Forelimb muscle (tissue), 1 donor: ENCODE measurements at regions not wholly inside any gene's neighbourhood (a gene's known extent, or its start where the extent isn't known, plus 50 kb on each side); places are given as distances from the start of the nearest gene placed in this dataset.
"Not testable (repeated sequence)": the region's sequence is repeated elsewhere in the genome, so short reads cannot be mapped to it uniquely, and the experiment has no call there.

Experiments used
- DNase-seq: peaks from one replicate; pipeline ENCODE4 v3.0.0-alpha.2; 2013; ENCODE audit warnings: low read depth

DNA sequence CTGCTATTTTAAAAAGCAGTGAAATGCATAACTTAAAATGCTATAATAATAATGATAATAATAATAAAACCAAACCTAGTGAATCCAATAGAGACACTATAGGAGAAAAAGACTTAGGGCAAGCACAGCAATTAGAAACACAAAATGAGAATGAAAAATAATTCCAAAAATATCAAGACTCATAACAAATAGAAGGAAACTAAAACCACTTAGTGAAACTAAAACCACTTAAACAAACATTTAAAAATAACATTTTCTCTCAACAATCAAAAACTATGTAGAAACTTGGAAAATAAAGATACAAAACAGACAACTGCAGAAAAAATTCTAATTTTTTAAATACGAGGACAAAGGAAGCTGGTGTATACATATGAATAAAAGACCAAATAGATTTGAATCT lies 655.2 kb upstream of the NRG3 start:
- DNase-seq, result no peak

DNA sequence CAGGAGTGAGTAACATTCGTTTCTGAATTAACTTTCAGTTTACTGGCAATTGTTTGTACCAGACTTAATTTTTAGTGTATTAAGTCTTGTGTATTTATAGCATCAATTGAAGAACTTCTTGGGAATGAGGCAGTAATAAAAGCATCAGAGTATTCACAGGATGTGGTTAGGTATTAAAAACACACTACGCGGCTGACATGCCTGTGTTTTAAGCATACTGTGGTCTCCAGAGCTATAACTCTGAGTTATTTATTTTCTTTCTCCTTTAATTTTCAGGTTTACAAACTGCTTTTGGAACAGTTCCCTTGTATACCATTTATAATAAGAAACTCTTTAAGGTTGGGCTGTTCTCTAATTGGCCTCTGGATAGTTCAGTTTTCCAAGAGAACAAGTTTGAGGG lies 626.1 kb upstream of the NRG3 start:
- no peak for DNase-seq

DNA sequence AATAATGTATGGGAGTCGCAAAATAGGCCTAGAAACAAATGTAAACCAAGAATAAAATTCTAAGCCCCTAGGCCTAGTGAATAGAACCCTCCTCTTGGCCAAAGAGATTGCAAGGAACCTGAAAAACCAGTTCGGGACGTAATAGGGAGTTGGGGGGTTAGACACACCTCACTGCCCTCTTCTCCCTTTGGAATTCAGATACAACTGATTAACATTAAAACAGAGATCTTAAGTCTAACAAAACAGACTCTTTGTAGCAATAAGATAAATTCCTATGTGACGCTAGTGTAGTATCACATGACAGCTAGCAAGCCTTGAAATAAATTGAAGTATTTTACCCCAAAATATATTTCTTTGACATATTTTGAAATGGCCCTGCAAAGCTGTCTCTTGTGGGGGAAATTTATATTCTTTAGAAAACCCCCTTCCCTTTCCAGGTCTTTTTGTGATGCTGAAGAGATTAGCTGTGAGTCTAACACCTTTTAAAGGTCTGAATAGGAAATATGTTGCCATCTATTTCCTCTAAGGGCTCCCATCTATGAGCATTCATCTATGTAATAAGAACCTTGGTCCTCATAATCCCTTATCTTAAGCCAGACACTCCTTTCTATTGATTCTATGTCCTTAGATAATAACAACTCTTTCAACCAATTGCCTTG lies 623.4 kb upstream of the NRG3 start:
- no peak for DNase-seq

DNA sequence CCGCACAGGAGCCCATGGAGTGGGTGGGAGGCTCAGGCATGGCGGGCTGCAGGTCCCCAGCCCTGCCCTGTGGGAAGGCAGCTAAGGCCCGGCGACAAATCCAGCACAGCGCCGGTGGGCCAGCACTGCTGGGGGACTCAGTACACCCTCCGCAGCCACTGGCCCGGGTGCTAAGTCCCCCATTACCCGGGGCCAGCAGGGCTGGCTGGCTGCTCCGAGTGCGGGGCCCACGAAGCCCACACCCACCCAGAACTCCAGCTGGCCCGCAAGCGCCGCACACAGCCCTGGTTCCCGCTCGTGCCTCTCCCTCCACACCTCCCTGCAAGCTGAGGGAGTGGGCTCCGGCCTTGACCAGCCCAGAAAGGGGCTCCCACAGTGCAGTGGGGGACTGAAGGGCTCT lies 610.0 kb upstream of the NRG3 start:
- not testable (repeated sequence) for DNase-seq

DNA sequence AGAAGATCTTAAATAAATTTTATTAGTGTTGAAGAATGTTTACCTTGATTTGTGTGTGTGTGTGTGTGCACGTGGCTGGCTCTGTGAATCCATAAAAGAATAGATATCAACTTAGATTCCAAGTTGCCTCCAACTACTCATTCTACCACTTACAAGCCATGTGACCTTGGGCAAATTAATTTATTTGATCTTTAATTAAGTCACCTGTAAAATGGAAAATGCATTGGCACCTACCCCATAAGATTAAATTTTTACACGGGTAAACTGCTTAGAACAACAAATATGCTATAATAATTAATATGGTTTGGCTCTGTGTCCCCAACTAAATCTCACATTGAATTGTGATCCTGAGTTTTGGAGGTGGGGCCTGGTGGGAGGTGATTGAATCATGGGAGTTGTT lies 604.9 kb upstream of the NRG3 start:
- DNase-seq, result no peak

DNA sequence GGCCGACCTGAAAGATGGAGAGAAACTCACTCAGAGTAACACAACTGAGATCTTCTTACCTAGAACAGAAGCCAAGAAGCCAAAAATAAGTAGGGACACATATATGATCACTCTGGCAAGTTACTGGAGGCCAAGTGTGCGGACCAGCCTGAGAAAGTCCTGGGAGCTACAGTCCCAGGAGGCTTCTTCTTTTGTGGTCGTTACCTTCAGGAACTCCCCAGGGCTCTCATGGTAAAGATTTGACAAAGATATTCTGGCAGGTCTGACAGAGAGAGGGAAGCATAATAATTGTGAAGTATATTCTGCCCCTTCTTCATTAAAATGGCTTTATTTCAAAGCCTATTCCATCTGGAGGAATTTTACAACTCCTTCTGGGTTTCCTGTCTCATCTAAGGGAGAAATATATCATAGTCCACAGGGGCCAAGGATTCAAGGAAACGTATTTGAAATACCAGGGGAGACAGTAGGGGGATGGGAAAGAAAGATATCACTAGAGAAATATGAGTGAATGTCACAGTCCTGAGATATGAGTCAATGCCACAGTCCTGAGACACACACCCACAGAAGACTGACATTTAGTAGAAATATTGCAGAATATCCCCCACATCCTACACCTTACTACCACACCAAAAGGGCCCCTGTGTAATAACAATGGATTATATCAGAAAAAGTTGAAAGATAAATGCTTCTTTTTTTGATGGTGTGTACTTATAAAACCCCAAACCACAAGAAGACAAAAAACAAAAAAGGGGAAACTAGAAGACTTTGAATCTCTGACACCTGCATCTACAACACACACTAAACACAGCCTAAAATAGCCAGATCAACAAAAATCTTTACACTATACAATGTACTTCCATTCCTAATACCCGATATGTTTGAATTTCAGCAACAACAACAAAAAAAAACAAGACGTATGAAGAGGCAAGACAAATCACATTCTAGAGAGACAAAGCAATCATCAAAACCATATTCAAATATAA lies 594.2 kb upstream of the NRG3 start:
- no peak for DNase-seq

DNA sequence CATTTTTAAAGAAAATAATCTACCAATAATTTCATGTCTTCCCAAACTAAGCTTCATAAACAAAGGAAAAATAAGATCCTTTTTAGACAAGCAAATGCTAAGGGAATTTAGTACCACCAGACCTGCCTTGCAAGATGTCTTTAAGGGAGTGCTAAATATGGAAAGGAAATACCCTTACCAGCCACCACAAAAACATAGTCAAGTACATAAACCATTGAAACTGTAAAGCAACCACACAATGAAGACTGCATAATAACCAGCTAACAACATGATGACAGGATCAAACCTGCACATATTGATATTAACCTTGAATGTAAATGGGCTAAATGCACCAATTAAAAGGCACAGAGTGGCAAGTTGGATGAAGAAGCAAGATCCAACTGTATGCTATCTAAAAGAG lies 586.5 kb upstream of the NRG3 start:
- no peak for DNase-seq

DNA sequence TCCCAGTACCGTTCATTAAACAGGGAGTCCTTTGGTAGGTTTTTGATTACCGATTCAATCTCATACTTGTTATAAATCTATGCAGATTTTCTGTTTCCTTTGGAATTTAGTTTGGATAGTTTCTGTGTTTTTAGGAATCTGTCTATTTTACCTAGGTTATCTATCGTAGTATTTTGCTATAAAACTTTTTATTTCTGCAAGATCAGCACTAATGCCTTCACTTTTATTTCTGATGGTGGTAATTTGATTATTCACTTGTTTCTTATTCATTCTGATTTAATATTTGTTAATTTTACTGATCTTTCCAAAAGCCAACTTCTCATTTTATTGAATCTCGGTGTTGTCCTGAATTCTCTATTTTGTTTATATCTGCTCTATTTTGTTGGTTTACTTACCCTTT lies 577.7 kb upstream of the NRG3 start:
- DNase-seq, result no peak

DNA sequence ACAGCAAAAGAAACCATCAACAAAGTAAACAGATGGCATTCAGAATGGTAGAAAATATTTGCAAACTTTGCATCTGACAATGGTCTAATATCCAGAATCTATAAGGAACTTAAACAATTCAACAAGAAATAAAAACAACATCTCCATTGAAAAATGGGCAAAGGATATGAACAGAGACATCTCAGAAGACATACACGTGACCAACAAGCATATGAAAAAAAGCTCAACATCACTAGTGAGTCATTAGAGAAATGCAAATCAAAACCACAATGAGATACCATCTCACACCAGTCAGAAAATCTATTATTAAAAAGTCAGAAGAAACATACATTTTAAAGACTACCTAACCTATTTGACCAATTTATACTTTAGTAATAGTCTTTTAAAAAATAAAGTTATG lies 571.3 kb upstream of the NRG3 start:
- no peak for DNase-seq

DNA sequence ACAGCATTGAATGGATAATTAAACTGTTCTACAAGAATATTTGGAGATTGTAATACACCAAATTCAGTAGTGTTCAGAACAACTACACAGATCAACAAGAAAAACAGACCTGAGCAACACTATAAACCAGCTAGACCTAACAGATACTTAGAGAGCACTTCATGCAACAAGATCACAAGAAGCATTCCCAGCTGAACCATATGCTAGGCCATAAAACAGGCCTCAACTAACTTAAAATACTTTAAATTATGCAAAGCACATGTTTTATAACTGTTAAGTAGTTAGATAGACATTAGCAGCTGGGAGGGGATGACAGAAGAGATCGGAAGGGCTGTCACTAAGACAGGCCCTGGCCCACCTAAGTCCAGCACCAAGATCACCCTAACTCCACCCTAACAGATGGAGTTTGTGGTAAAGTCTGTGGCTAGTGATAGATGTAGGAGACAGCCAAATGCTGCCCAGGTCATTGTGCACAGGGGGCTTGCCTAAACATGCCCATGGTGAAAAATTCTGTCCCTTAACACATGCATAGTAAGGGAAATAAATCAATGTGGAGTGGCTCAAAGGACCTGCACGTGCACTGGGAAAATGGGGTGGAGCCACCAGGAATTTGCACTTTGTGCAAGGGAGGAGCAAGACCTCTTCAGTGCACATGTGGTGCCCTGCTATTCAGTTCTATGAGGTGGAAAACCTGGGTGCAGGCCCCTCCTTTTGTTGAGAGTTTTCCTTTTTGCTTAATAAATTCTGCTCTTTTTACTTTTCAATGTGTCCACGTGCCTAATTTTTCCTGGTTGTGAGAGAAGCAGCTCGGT lies 567.8 kb upstream of the NRG3 start:
- DNase-seq, result no peak

DNA sequence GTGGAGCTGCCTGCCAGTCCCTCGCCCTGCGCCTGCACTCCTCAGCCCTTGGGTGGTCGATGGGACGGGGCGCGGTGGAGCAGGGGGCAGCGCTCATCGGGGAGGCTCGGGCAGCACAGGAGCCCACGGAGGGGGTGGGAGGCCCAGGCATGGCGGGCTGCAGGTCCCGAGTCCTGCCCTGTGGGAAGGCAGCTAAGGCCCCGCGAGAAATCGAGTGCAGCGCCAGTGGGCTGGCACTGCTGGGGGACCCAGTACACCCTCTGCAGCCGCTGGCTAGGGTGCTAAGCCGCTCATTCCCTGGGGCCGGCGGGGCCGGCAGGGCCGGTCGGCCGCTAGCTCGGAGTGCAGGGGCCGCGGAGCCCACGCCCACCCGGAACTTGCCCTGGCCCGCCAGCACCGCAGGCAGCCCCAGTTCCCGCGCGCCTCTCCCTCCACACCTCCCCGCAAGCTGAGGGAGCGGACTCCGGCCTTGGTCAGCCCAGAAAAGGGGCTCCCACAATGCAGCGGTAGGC lies 565.9 kb upstream of the NRG3 start:
- no peak for DNase-seq

DNA sequence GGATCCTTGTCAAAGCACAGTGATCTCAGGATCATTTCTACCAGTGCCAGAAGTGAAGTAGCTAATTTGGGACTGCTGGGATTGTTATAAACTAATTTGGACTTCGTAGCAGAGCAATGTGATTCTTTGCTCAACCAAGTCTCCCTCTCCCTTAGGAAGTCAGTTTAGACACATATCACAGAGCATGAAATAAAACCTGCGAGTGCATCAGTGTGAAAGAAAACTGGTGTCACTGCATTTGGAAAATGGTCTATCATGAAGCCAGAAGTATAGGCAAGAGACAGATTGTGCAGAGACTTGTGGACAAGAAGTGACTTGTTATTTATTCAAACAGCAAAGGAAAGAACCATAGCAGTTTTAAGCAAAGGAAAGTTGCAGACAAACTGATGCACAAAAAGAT lies 560.5 kb upstream of the NRG3 start:
- DNase-seq, result no peak

DNA sequence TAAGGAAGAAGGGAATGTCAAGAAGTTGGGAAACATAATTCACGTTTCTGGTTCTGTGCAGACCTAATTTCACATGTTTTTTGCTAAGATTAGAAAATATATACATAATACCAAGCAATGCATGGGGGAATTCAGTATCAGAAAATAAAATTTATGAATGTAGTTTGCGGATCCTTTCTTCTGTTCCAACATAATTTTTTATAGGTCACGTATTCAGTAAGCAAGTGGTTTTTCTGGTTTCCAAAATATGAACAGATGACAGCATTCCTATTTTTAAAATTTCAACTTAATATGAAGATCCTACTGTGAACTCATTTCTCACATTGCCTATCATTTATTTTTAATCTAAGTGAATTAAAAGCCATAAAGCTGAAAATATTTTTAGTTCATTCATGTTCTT lies 560.0 kb upstream of the NRG3 start:
- DNase-seq, result no peak

DNA sequence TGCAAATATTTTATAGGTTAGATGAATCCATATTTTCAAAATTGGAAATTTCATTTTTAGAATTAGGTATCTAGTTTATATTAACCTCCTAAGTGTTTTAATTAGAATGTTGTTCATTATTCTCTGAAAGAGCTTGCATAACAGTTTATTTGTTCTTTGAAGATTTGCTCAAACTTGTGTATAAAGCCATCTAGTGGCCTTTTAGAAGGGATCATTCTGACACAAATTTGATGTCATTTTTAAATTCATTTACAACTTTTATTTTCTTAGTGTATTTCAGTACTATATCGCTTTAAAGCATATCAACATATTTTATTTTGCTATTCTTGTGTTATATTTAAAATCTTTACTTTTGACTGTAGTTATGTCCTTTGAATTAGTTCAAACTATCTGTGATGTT lies 527.0 kb upstream of the NRG3 start:
- no peak for DNase-seq

DNA sequence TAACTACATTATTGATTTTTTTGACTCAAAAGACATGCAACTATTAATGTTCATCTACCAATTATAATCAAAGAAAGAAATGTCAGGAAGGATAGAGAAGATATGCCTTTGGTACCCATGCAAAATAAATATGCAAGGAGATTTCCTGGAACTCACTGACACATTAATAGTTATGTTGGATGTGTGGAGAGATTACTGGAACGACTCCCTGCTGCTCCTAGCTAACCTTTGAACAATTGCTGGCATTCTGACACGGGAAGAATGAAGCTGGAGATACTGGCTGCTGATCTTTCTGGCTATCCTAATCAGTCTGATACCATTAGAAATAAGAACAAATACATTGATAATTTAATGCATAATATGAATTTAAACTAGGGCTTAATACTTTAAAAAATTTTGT lies 507.9 kb upstream of the NRG3 start:
- DNase-seq, result no peak

DNA sequence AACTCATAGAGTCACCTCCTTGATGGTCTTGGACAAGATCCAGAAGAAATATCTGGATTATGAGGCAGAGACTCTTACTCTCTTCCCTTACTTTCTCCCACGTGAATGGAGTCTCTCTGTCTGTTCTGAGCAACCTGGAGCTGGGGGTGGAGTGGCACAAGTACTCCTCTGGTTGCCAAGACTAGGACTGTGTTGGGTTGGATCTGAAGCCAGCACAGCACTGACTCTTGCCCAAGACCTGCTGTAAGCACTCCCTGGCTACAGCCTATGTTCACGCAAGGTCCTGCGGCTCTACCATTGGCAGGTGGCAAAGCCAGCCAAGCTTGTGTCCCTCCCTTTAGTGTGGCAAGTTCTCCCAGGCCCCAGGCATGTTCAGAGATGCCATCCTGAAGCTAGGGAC lies 488.2 kb upstream of the NRG3 start:
- DNase-seq, result no peak

DNA sequence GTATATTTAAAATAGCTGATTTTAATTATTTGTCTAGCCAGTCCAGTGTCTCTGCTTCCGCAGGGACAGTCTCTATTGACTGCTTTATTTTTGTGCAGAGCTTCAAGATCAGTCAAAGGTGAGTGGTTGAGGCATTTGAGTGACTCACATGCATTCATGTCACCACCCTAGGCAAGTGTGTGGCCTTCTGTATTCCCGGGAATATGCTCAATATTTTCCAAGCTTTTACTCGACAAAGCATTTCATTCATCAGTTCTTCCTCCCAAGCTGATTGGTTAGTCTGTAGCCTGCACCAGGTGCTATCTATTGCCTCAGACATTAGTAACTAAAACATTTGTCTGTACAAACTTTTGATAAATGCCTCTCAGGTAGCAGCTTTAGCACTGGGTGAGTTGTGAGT lies 471.5 kb upstream of the NRG3 start:
- no peak for DNase-seq

DNA sequence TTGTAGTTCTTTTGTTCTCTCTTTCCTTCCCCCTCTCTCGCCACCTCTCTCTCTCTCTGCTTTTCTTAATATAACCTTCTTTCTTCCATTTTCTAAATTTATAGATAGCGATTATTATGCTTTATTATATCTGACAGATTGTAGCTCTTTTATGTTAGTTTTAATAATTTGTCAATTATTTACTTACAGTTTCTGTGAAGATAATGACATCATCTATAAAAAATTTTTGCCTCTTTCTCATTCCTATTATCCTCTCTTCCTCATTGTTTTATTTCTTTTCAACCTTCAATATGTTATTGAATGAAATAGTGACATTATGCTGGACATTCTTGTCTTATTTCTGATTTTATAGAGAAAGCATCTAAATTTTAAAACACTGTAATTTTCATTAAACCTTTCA lies 469.6 kb upstream of the NRG3 start:
- DNase-seq, result no peak

DNA sequence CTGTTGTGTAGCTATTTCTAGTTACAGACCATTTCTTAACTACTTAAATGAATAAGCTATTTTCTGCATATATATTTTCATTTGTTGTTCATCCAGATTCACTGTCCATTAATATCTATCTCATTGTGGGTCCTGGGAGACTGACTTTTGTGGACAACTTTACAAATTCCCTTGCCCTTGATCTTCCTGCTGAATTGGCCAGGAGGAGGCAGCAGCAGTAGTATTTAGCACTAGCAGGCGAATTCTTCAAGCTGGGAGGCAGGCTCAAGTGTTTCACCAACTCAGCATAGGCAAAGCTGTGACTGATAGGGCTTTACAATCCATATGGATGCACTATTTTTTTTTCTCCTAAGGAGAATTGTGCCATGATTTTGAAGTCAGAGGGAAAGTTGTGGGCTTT lies 461.0 kb upstream of the NRG3 start:
- no peak for DNase-seq

DNA sequence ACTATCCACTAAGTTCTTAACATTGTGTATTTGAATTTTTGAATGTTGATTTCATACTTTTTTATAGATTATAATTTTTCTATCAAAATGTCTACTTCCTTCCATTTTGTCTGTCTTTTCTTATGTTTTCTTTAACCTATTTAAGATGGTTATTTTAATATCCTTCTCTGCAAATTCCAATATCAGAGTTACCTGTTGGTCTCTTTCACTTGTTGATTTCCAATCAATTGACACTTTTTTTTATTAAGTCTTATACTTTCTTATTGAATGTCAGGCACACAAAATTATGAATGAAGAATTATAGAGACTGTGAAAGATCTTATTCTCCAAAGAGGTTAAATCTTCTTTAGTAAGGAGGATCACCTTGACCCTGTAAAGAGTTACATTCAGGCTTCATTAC lies 448.3 kb upstream of the NRG3 start:
- no peak for DNase-seq

DNA sequence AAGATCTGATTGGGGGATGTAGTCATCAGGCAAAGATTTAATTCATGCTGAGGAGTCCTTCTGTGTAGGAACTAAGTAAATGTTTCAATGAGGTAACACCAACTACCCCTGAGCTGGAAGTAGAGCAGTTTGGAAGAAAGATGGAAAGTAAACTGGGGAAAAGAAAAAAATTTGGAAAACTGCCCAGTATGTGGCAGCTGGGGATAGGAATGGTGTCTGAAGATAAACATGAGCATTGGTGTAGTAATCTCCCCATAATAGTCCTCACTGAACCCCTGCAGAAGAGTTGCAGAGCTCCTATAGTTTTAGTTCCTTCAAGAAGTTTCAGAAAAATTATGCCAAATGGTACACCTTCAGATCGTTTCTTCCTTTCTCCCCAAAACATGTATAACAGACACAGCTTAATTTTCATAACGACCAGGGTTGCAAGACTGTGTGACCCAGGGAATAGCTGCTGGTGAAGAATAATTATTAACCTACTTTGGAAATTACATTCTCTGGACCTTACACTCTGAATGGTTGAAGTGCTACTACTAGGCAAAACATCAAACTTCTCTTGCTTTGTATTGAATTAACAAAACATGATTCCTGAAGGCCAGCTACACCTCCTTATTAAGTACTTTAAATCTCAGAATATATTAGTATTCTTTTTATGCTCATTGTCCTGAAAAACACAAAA lies 446.4 kb upstream of the NRG3 start:
- no peak for DNase-seq

DNA sequence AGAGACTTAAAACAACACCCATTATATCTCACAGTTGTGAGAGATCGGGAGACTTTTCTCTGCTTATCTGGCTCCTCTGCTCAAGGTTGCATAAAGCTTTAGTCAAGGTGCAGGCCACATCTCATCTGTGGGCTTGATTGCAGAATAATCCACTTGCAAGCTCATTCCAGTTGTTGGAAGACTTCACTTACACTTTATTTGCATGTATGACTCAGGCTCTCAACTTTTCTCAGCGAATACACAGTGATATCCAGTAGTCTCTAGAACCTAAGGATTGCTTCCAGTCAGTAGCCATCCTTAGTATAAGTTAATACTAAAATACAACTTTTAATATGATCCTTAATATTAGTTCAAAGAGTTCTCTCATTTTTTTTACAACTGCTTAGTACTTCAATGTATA lies 435.5 kb upstream of the NRG3 start:
- DNase-seq, result no peak
